ENCODE measurements at regions not wholly inside any gene's neighbourhood (a gene's known extent, or its start where the extent isn't known, plus 50 kb on each side); places are given as distances from the start of the nearest gene placed in this dataset.
A peak's percentile ranks its signal among the peaks of the same experiment; 100 is the strongest.

DNA sequence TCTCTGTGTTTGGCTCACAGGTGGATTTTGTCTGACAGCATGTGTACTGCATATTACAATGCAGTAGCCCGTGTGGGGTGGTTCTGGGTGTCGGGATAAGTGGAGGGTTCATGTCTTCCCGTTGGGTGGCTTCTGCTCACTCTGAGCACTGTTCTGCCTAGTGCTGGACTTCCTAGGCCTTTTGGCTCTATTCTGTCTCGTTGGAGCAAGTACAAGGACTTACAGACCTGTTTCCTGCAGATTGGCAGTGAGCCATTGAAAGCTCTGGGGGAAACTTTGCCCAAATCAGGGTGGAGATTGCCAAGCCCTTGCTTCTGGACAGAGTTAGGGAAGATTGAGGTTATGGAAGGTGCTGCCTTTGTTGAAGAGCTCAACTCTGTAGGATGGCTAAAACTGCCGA, 91.1 kb upstream of the SLC4A4 start:
- CTCF ChIA-PET (ENCODE audit: unreplicated experiment) = no interaction called here

DNA sequence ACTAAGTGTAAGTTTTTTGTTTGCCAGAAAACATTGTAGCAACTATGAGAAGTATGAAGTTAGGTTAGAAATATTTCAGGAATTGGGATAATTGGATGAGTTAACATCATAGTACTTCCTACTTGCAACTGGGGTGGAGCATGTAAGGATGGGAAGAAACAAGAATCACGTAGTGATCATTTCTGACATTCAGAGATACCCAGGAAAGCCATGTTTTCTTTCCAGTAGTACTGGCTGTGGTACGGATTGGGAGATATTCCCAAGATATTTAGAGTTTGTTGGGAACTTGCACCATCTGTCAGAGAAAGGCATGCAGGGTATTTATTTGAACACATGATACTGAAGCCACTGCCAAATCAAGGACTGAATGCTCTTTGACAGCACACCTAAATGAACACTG, 87.6 kb upstream of the SLC4A4 start:
- DNase-seq (ENCODE audit: low spot score) = no peak
- ChIA-PET POLR2A (no interaction called here), CTCF (ENCODE audit: unreplicated experiment) (no interaction called here)
- intact Hi-C loops (cut with micrococcal nuclease; ENCODE audit: unreplicated experiment) = no loop called here
- BruUV-seq (replicated peaks) = no TSS peak
- TF ChIP-seq, protein P1, sequence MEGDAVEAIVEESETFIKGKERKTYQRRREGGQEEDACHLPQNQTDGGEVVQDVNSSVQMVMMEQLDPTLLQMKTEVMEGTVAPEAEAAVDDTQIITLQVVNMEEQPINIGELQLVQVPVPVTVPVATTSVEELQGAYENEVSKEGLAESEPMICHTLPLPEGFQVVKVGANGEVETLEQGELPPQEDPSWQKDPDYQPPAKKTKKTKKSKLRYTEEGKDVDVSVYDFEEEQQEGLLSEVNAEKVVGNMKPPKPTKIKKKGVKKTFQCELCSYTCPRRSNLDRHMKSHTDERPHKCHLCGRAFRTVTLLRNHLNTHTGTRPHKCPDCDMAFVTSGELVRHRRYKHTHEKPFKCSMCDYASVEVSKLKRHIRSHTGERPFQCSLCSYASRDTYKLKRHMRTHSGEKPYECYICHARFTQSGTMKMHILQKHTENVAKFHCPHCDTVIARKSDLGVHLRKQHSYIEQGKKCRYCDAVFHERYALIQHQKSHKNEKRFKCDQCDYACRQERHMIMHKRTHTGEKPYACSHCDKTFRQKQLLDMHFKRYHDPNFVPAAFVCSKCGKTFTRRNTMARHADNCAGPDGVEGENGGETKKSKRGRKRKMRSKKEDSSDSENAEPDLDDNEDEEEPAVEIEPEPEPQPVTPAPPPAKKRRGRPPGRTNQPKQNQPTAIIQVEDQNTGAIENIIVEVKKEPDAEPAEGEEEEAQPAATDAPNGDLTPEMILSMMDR (conservative IDR thresholded peaks at IDR 0.05; ENCODE audit: low read length) = no peak
- TF ChIP-seq EZH2phosphoT487 (IDR thresholded peaks at IDR 0.05; ENCODE audit: borderline replicate concordance, low read depth, low read length) = no peak
- H3K4me3 ChIP-seq (ENCODE audit: low read depth, low read length, poor library complexity, severe bottlenecking) = no peak overlapping the region
- H3K9me3 ChIP-seq (ENCODE audit: low read length) = no peaks in the 10 kb centered on the region
- H3K4me1 ChIP-seq (ENCODE audit: insufficient read depth, low read length, poor library complexity, severe bottlenecking) = no peaks in the 10 kb centered on the region
- no peaks in the 10 kb centered on the region for H4K20me1 ChIP-seq (ENCODE audit: insufficient read depth, low read length)
- H3K36me3 ChIP-seq (ENCODE audit: insufficient read depth, low read length) = no peaks in the 10 kb centered on the region
- no peak overlapping the region for H3K4me2 ChIP-seq (ENCODE audit: low read length)
- no peak overlapping the region for H2AFZ ChIP-seq (ENCODE audit: low read length)
- no peak overlapping the region for H3K27ac ChIP-seq (ENCODE audit: low read depth, low read length, poor library complexity, severe bottlenecking)
- H3K79me2 ChIP-seq (ENCODE audit: insufficient read depth, low read depth, low read length) = no peaks in the 10 kb centered on the region
- H3K9me2 ChIP-seq (ENCODE audit: insufficient read depth, low read length) = no peaks in the 10 kb centered on the region

More for the DNA sequence above, 91.1 kb upstream of the SLC4A4 start:
- Histone ChIP-seq H3K4me2 (ENCODE audit: low read length) (no peak overlapping the region), H2AFZ (ENCODE audit: low read length) (no peak overlapping the region), H3K4me1 (ENCODE audit: insufficient read depth, low read length, poor library complexity, severe bottlenecking) (no peaks in the 10 kb centered on the region), H3K9me2 (ENCODE audit: insufficient read depth, low read length) (no peaks in the 10 kb centered on the region), H3K79me2 (ENCODE audit: insufficient read depth, low read depth, low read length) (no peaks in the 10 kb centered on the region), H3K36me3 (ENCODE audit: insufficient read depth, low read length) (no peaks in the 10 kb centered on the region), H4K20me1 (ENCODE audit: insufficient read depth, low read length) (no peaks in the 10 kb centered on the region), H3K9me3 (ENCODE audit: low read length) (no peaks in the 10 kb centered on the region), H3K4me3 (ENCODE audit: low read depth, low read length, poor library complexity, severe bottlenecking) (no peak overlapping the region), H3K27ac (ENCODE audit: low read depth, low read length, poor library complexity, severe bottlenecking) (no peak overlapping the region)
- TF ChIP-seq, protein P1 (conservative IDR thresholded peaks at IDR 0.05; ENCODE audit: low read length) = no peak
- no peak for TF ChIP-seq EZH2phosphoT487 (IDR thresholded peaks at IDR 0.05; ENCODE audit: borderline replicate concordance, low read depth, low read length)
- no TSS peak for BruUV-seq (replicated peaks)
- intact Hi-C loops (cut with micrococcal nuclease; ENCODE audit: unreplicated experiment) = no loop called here
- DNase-seq (ENCODE audit: low spot score) = no peak
- POLR2A ChIA-PET = interaction anchor here (0.5 kb wide), 2 partner anchors 13 to 1233 kb away, joined by 3 read pairs; no protein-coding TSS in a partner anchor

DNA sequence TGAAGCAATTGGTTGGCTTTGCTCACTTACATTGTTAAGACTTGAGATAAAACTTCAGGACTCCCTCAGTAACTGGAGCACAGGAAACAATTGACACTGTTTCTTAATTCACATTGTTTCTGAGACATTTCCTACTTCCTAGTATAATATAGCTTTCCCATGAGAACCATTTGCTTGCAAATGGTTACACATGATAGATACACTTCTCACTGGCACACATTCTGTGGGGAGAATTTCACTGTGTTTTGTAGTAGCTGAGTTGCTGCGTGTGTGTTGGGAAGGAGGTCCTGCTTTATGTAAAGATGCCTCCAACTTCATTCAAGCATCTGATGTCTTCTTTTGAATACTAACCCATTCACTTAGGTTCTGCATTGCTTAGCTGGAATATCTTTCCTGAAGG, 85.3 kb upstream of the SLC4A4 start:
- intact Hi-C loops (cut with micrococcal nuclease; ENCODE audit: unreplicated experiment) = no loop called here
- H3K4me2 ChIP-seq (ENCODE audit: low read length) = no peak overlapping the region
- CTCF ChIA-PET (ENCODE audit: unreplicated experiment) = no interaction called here
- H3K27ac ChIP-seq (ENCODE audit: low read depth, low read length, poor library complexity, severe bottlenecking) = no peak overlapping the region
- no peak for DNase-seq (ENCODE audit: low spot score)
- TF ChIP-seq, protein P1 (conservative IDR thresholded peaks at IDR 0.05; ENCODE audit: low read length) = no peak
- TF ChIP-seq EZH2phosphoT487 (IDR thresholded peaks at IDR 0.05; ENCODE audit: borderline replicate concordance, low read depth, low read length) = no peak
- no peaks in the 10 kb centered on the region for H3K4me1 ChIP-seq (ENCODE audit: insufficient read depth, low read length, poor library complexity, severe bottlenecking)
- no peak overlapping the region for H3K4me3 ChIP-seq (ENCODE audit: low read depth, low read length, poor library complexity, severe bottlenecking)
- H4K20me1 ChIP-seq (ENCODE audit: insufficient read depth, low read length) = no peaks in the 10 kb centered on the region
- no peaks in the 10 kb centered on the region for H3K36me3 ChIP-seq (ENCODE audit: insufficient read depth, low read length)
- no TSS peak for BruUV-seq (replicated peaks)
- POLR2A ChIA-PET = interaction anchor here (0.8 to 1.6 kb wide), 3 partner anchors 18 to 112 kb away, joined by 3 to 5 read pairs (median 3); no protein-coding TSS in a partner anchor
- H2AFZ ChIP-seq (ENCODE audit: low read length) = 0 out of 2 replicates have a peak overlapping the region, but pooled peaks have one; percentile 14
- no peaks in the 10 kb centered on the region for H3K9me2 ChIP-seq (ENCODE audit: insufficient read depth, low read length)
- H3K9me3 ChIP-seq (ENCODE audit: low read length) = no peaks in the 10 kb centered on the region
- H3K79me2 ChIP-seq (ENCODE audit: insufficient read depth, low read depth, low read length) = no peaks in the 10 kb centered on the region
